GM21528 (cell line): ENCODE measurements at regions not wholly inside any gene's neighbourhood (a gene's known extent, or its start where the extent isn't known, plus 50 kb on each side); places are given as distances from the start of the nearest gene placed in this dataset.
"Not testable (repeated sequence)": the region's sequence is repeated elsewhere in the genome, so short reads cannot be mapped to it uniquely, and the experiment has no call there.

Experiments used
- ATAC-seq: cut with Tn5 transposase; IDR thresholded peaks from one replicate; pipeline ENCODE4 v1.9.1; 2021; ENCODE audit warnings: mild to moderate bottlenecking, moderate library complexity; ENCODE audit not compliant: unreplicated experiment, low FRiP score

GRCh38 chr1:242662886-242663285 lies 138.4 kb upstream of the PLD5 start:
- ATAC-seq = no peak

- not testable (repeated sequence) for ATAC-seq
These were observed 129.3 kb upstream of the PLD5 start for GRCh38 chr1:242653772-242654171.

- no peak for ATAC-seq
These were observed 127.3 kb upstream of the PLD5 start for GRCh38 chr1:242651817-242652216.

- ATAC-seq = no peak
These were observed 117.0 kb upstream of the PLD5 start for GRCh38 chr1:242641461-242641860.

- ATAC-seq = no peak
These were observed 114.6 kb upstream of the PLD5 start for GRCh38 chr1:242639104-242639503.

- no peak for ATAC-seq
These were observed 110.2 kb upstream of the PLD5 start for GRCh38 chr1:242634732-242635131.

GRCh38 chr1:242629396-242629795 lies 104.9 kb upstream of the PLD5 start:
- ATAC-seq = no peak

- ATAC-seq = no peak
These were observed 99.3 kb upstream of the PLD5 start for GRCh38 chr1:242623756-242624155.

GRCh38 chr1:242623119-242623518 lies 98.6 kb upstream of the PLD5 start:
- ATAC-seq = no peak

- ATAC-seq = no peak
These were observed 88.8 kb upstream of the PLD5 start for GRCh38 chr1:242613266-242613815.

- ATAC-seq = no peak
These were observed 85.7 kb upstream of the PLD5 start for GRCh38 chr1:242610209-242610608.

GRCh38 chr1:242605521-242605920 lies 81.0 kb upstream of the PLD5 start:
- no peak for ATAC-seq

GRCh38 chr1:242602001-242602400 lies 77.5 kb upstream of the PLD5 start:
- ATAC-seq = no peak

- not testable (repeated sequence) for ATAC-seq
These were observed 69.3 kb upstream of the PLD5 start for GRCh38 chr1:242593756-242594155.

- ATAC-seq = no peak
These were observed 61.8 kb upstream of the PLD5 start for GRCh38 chr1:242586360-242586680.

- ATAC-seq = no peak
These were observed 61.3 kb upstream of the PLD5 start for GRCh38 chr1:242585616-242586359.

- no peak for ATAC-seq
These were observed 58.2 kb upstream of the PLD5 start for GRCh38 chr1:242582669-242583068.

GRCh38 chr1:242579528-242580235 lies 55.2 kb upstream of the PLD5 start:
- no peak for ATAC-seq
